CD4-positive, alpha-beta T cell (primary cell): ENCODE measurements at regions not wholly inside any gene's neighbourhood (a gene's known extent, or its start where the extent isn't known, plus 50 kb on each side); places are given as distances from the start of the nearest gene placed in this dataset.

ENCODE experiments used
- ATAC-seq: fragments of 200-7000 bp; cut with Tn5 transposase; one replicate; pipeline ENCODE4 v1.10.0; 2022; ENCODE audit warnings: mild to moderate bottlenecking; ENCODE audit not compliant: poor library complexity
- CTCF ChIA-PET: fragments of 350-600 bp; sonication (Branson Sonifier 250); formaldehyde crosslinking; loops from one replicate; lab custom pipeline; 2021; ENCODE audit warnings: antibody characterized with exemption, inconsistent platforms; lab: Charles Lee
- POLR2A ChIA-PET: fragments of 350-600 bp; sonication (Branson Sonifier 250); formaldehyde crosslinking; loops from one replicate; lab custom pipeline; 2021; ENCODE audit warnings: antibody characterized with exemption, inconsistent platforms; lab: Charles Lee
- DNase-seq, 14 experiments: peaks; one replicate each; pipeline ENCODE4 v3.0.0-alpha.2; 2013 to 2020; ENCODE audit warnings: mixed read lengths in 2 of 14
- H3K27ac ChIP-seq, 2 donors: one replicate each; pipeline versions ENCODE4 v1.5.1 to v1.7.0; 2013; ENCODE audit warnings: low read length in 2 of 2, low read depth in 1 of 2, mild to moderate bottlenecking in 1 of 2
- H3K27me3 ChIP-seq, 2 experiments: 1 replicate in 1 of 2; 2 replicates in 1 of 2; pipeline versions ENCODE4 v1.6.1 to v1.7.0; 2013; ENCODE audit warnings: low read length in 2 of 2, control low read depth in 1 of 2, mild to moderate bottlenecking in 1 of 2, moderate library complexity in 1 of 2; ENCODE audit not compliant: insufficient read depth in 2 of 2, control insufficient read depth in 1 of 2
- H3K36me3 ChIP-seq: one replicate; pipeline ENCODE4 v1.6.1; 2013; ENCODE audit warnings: low read length, control low read depth; ENCODE audit not compliant: insufficient read depth
- H3K4me1 ChIP-seq: one replicate; pipeline ENCODE4 v1.6.1; 2013; ENCODE audit warnings: low read length, control low read depth; ENCODE audit not compliant: insufficient read depth
- H3K4me3 ChIP-seq: one replicate; pipeline ENCODE4 v1.5.1; 2013; ENCODE audit warnings: mild to moderate bottlenecking, low read length, moderate library complexity
- H3K9me3 ChIP-seq, 2 experiments: 1 replicate in 1 of 2; 2 replicates in 1 of 2; pipeline versions ENCODE4 v1.6.1 to v1.7.0; 2013; ENCODE audit warnings: low read length in 2 of 2, mild to moderate bottlenecking in 2 of 2, control low read depth in 1 of 2, moderate library complexity in 1 of 2; ENCODE audit not compliant: control insufficient read depth in 1 of 2, insufficient read depth in 1 of 2
- H3K27ac Mint-ChIP-seq: one replicate; pipeline ENCODE4 v1.8.0; 2020; ENCODE audit warnings: mixed read lengths
- H3K27me3 Mint-ChIP-seq: one replicate; pipeline ENCODE4 v1.8.0; 2021; ENCODE audit warnings: mixed read lengths
- H3K36me3 Mint-ChIP-seq: one replicate; pipeline ENCODE4 v1.8.0; 2021; ENCODE audit warnings: low read depth, mixed read lengths
- H3K4me1 Mint-ChIP-seq: one replicate; pipeline ENCODE4 v1.8.0; 2021; ENCODE audit warnings: low read depth, mixed read lengths
- H3K4me3 Mint-ChIP-seq: one replicate; pipeline ENCODE4 v1.8.0; 2020; ENCODE audit warnings: mild to moderate bottlenecking, mixed read lengths
- H3K9me3 Mint-ChIP-seq: one replicate; pipeline ENCODE4 v1.8.0; 2020; ENCODE audit warnings: mixed read lengths
- intact Hi-C, 2 experiments: fragments of 100-400 bp; cut with DNase I in 1 of 2; cut with micrococcal nuclease in 1 of 2; formaldehyde crosslinking; loops; one replicate each; pipeline versions ENCODE4 v1.15.1 to v1.9.0; 2023 to 2025; cut with DNase I, micrococcal nuclease
- TF ChIP-seq, protein P1 (sequence below): fragments of 200-600 bp; IDR thresholded peaks from one replicate; pipeline ENCODE4 v1.8.0; 2022; ENCODE audit warnings: antibody characterized with exemption, mild to moderate bottlenecking

DNA sequence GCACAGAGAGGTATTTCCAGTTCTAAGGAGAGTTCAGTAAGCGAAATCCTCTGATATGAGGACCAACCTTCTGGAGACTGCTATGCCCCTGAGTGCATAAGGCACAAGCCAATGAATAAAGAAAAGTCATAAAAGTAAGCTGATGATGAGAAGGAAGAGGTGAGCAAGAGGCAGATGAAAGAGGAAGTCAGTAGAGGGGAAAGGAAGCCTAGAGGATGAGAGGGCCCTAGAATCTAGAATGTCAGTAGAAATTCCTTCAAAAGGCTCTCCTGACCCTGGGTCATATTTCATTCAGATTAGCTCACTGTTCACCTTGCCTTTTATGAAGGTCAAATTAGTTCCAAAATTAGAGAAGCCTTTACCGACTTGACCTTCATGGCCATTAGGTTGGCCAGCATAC, 209.2 kb downstream of the CD83 start:
- H3K27me3 ChIP-seq: no peaks in the 10 kb centered on the region
- no peaks in the 10 kb centered on the region for H3K27me3 Mint-ChIP-seq
- intact Hi-C loops: no loop called here
- POLR2A ChIA-PET: no interaction called here
- H3K9me3 Mint-ChIP-seq: no peaks in the 10 kb centered on the region
- no peak overlapping the region for H3K27ac ChIP-seq
- H3K4me1 Mint-ChIP-seq: peaks cover 13% of the 10 kb centered on the region
- H3K27ac Mint-ChIP-seq: no peak overlapping the region
- ATAC-seq (no peak), DNase-seq (no peak)
- no peak overlapping the region for H3K4me3 ChIP-seq
- CTCF ChIA-PET: no interaction called here
- H3K9me3 ChIP-seq: no peaks in the 10 kb centered on the region
- no peaks in the 10 kb centered on the region for H3K4me1 ChIP-seq
- no peaks in the 10 kb centered on the region for H3K36me3 Mint-ChIP-seq
- no peak overlapping the region for H3K4me3 Mint-ChIP-seq
- no peaks in the 10 kb centered on the region for H3K36me3 ChIP-seq
- TF ChIP-seq, protein P1, sequence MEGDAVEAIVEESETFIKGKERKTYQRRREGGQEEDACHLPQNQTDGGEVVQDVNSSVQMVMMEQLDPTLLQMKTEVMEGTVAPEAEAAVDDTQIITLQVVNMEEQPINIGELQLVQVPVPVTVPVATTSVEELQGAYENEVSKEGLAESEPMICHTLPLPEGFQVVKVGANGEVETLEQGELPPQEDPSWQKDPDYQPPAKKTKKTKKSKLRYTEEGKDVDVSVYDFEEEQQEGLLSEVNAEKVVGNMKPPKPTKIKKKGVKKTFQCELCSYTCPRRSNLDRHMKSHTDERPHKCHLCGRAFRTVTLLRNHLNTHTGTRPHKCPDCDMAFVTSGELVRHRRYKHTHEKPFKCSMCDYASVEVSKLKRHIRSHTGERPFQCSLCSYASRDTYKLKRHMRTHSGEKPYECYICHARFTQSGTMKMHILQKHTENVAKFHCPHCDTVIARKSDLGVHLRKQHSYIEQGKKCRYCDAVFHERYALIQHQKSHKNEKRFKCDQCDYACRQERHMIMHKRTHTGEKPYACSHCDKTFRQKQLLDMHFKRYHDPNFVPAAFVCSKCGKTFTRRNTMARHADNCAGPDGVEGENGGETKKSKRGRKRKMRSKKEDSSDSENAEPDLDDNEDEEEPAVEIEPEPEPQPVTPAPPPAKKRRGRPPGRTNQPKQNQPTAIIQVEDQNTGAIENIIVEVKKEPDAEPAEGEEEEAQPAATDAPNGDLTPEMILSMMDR: no peak

DNA sequence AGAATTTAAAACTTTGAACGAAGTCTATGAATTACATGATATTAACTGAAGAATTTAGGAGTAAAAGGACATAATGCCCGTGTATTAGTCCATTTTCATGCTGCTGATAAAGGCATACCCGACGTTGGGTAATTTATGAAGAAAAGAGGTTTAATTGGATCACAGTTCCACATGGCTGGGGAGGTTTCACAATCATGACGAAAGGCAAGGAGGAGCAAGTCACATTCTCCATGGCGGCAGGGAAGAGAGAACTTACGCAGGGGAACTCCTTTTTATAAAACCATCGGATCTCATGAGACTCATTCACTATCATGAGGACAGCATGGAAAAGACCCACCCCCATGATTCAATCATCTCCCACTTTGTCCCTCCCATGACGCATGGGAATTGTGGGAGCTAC, 210.6 kb downstream of the CD83 start:
- Mint-ChIP-seq H3K27ac (no peak overlapping the region), H3K4me1 (peaks cover 3% of the 10 kb centered on the region), H3K9me3 (no peaks in the 10 kb centered on the region), H3K4me3 (no peak overlapping the region), H3K27me3 (no peaks in the 10 kb centered on the region), H3K36me3 (no peaks in the 10 kb centered on the region)
- Histone ChIP-seq H3K27ac (no peak overlapping the region), H3K4me3 (no peak overlapping the region), H3K9me3 (no peaks in the 10 kb centered on the region), H3K36me3 (no peaks in the 10 kb centered on the region), H3K27me3 (no peaks in the 10 kb centered on the region), H3K4me1 (no peaks in the 10 kb centered on the region)
- CTCF ChIA-PET: no interaction called here
- intact Hi-C loops: no loop called here
- no peak for DNase-seq
- no peak for ATAC-seq
- POLR2A ChIA-PET: no interaction called here
- TF ChIP-seq, protein P1: no peak

DNA sequence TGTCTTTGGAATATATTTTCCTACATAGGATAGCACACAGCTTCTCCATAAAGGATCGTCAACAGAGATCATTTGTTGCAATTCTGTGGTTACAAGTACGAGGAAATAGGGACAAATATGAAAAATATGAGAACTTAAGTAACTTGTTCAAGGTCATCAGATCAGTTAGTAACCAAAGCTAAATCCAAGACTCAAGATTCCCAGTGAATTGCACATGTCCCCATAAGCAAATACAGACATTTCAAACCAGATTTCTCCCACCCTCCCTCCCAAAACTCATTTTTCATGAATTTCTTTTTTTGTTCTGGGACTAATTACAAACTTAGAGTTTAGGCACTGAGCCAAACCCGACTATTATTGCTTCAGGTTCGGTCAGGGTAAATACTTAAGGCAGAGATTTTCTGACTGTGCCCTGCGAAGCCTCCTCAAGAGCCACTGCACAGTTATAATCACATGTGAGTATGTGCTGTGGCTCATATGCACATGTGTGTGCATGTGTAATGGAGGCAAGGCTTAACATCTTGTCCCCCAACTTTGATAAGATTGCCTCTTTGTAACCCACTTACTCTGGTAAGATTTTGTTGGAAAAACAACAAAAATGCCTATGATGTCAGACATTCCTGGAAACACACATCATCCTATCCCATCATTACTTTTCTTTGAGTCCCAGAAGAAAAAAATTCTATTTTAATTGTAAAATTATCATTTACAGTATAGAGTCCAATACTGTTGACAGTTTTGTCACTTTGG, 216.2 kb downstream of the CD83 start:
- peaks cover 4% of the 10 kb centered on the region for H3K9me3 Mint-ChIP-seq
- intact Hi-C loops: no loop called here
- H3K4me3 Mint-ChIP-seq: no peak overlapping the region
- no peak overlapping the region for H3K27ac ChIP-seq
- no peaks in the 10 kb centered on the region for H3K36me3 ChIP-seq
- DNase-seq (no peak), ATAC-seq (no peak)
- no peaks in the 10 kb centered on the region for H3K4me1 ChIP-seq
- H3K27me3 Mint-ChIP-seq: no peaks in the 10 kb centered on the region
- no peaks in the 10 kb centered on the region for H3K36me3 Mint-ChIP-seq
- no peaks in the 10 kb centered on the region for H3K27me3 ChIP-seq
- H3K27ac Mint-ChIP-seq: no peak overlapping the region
- CTCF ChIA-PET: no interaction called here
- POLR2A ChIA-PET: no interaction called here
- TF ChIP-seq, protein P1: no peak
- H3K4me1 Mint-ChIP-seq: no peaks in the 10 kb centered on the region
- H3K4me3 ChIP-seq: no peak overlapping the region
- H3K9me3 ChIP-seq: no peaks in the 10 kb centered on the region
